Endodermal cell (in vitro differentiated cells): ENCODE measurements at regions not wholly inside any gene's neighbourhood (a gene's known extent, or its start where the extent isn't known, plus 50 kb on each side); places are given as distances from the start of the nearest gene placed in this dataset.

Experiments used
- DNase-seq: peaks from one replicate; pipeline ENCODE4 v3.0.0-alpha.2; 2017
- H3K27ac ChIP-seq: 2 replicates; pipeline ENCODE4 v1.5.1; 2013; ENCODE audit warnings: mild to moderate bottlenecking, low read depth, low read length, moderate library complexity
- H3K27me3 ChIP-seq: 2 replicates; pipeline ENCODE4 v1.6.1; 2013; ENCODE audit warnings: mild to moderate bottlenecking, low read length, moderate library complexity; ENCODE audit not compliant: insufficient read depth, control insufficient read depth, poor library complexity, severe bottlenecking
- H3K36me3 ChIP-seq: 2 replicates; pipeline ENCODE4 v1.7.0; 2013; ENCODE audit warnings: mild to moderate bottlenecking, low read length, moderate library complexity; ENCODE audit not compliant: control insufficient read depth, insufficient read depth
- H3K4me1 ChIP-seq: one replicate; pipeline ENCODE4 v1.7.0; 2013; ENCODE audit warnings: low read length; ENCODE audit not compliant: control insufficient read depth, insufficient read depth
- H3K4me3 ChIP-seq: 2 replicates; pipeline ENCODE4 v1.5.1; 2013; ENCODE audit warnings: mild to moderate bottlenecking, low read length, moderate library complexity
- H3K9ac ChIP-seq: 2 replicates; pipeline ENCODE4 v1.6.1; 2013; ENCODE audit warnings: mild to moderate bottlenecking, low read length, moderate library complexity; ENCODE audit not compliant: poor library complexity, severe bottlenecking; ENCODE audit errors: extremely low read depth
- H3K9me3 ChIP-seq: 2 replicates; pipeline ENCODE4 v1.6.1; 2013; ENCODE audit warnings: mild to moderate bottlenecking, low read length, moderate library complexity; ENCODE audit not compliant: control insufficient read depth
- H3K27ac Mint-ChIP-seq: 2 replicates; pipeline ENCODE4 v1.8.0; 2020; ENCODE audit warnings: mixed read lengths
- H3K27me3 Mint-ChIP-seq: 2 replicates; pipeline ENCODE4 v1.8.0; 2021; ENCODE audit warnings: mild to moderate bottlenecking, mixed read lengths; ENCODE audit not compliant: insufficient read depth
- H3K36me3 Mint-ChIP-seq: 2 replicates; pipeline ENCODE4 v1.8.0; 2020; ENCODE audit warnings: low read depth, mixed read lengths
- H3K4me1 Mint-ChIP-seq: 2 replicates; pipeline ENCODE4 v1.8.0; 2020; ENCODE audit warnings: mixed read lengths
- H3K4me3 Mint-ChIP-seq: 2 replicates; pipeline ENCODE4 v1.8.0; 2020; ENCODE audit warnings: mild to moderate bottlenecking, moderate library complexity, mixed read lengths
- H3K9me3 Mint-ChIP-seq: 2 replicates; pipeline ENCODE4 v1.8.0; 2020; ENCODE audit warnings: mild to moderate bottlenecking, mixed read lengths
- WGBS, 2 experiments: methylation state at CpG; one replicate each; pipeline versions ENCODE4 v1.1.5 to v1.1.7; 2013; ENCODE audit warnings: missing lambda C conversion rate in 2 of 2, mixed read lengths in 1 of 2; ENCODE audit not compliant: insufficient coverage in 1 of 2, insufficient read length in 1 of 2; 5-methylcytosine and 5-hydroxymethylcytosine counted together
- TF ChIP-seq, protein P1 (sequence below): fragments of 200-600 bp; sonication (generic); conservative IDR thresholded peaks from 2 replicates; pipeline ENCODE4 v1.5.0; 2021; ENCODE audit warnings: antibody characterized with exemption, mild to moderate bottlenecking

DNA sequence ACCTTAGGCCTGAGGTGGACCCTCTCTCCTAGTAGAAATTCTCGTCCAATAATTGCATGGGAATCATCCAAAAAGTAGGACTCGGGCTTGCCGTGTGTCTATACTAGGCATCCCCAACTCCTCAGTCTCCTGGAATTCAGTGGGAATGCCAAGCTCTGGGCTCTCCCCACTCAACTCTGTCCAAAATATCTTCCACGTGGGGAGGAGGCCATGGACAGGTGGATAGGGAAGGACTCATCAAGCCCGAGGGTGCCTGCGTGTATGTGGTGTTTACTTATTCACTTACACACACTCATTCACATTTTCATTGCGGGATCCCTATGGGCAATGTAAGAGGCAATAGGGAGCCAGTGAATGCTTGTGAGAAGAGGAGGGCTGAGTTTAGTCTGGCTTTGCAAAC is 383.3 kb downstream of the MN1 start:
- H3K9me3 ChIP-seq: no peaks in the 10 kb centered on the region
- H3K27ac ChIP-seq: no peak overlapping the region
- 75 to 83% methylated on average over 4 to 7 of the region's 7 CpGs for WGBS, 2 experiments
- Mint-ChIP-seq H3K4me3 (no peak overlapping the region), H3K4me1 (peaks cover 17% of the 10 kb centered on the region), H3K27ac (no peak overlapping the region), H3K36me3 (no peaks in the 10 kb centered on the region), H3K27me3 (peaks cover 12% of the 10 kb centered on the region), H3K9me3 (no peaks in the 10 kb centered on the region)
- no peak overlapping the region for H3K4me3 ChIP-seq
- TF ChIP-seq, protein P1, sequence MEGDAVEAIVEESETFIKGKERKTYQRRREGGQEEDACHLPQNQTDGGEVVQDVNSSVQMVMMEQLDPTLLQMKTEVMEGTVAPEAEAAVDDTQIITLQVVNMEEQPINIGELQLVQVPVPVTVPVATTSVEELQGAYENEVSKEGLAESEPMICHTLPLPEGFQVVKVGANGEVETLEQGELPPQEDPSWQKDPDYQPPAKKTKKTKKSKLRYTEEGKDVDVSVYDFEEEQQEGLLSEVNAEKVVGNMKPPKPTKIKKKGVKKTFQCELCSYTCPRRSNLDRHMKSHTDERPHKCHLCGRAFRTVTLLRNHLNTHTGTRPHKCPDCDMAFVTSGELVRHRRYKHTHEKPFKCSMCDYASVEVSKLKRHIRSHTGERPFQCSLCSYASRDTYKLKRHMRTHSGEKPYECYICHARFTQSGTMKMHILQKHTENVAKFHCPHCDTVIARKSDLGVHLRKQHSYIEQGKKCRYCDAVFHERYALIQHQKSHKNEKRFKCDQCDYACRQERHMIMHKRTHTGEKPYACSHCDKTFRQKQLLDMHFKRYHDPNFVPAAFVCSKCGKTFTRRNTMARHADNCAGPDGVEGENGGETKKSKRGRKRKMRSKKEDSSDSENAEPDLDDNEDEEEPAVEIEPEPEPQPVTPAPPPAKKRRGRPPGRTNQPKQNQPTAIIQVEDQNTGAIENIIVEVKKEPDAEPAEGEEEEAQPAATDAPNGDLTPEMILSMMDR: no peak
- H3K4me1 ChIP-seq: peaks cover 4% of the 10 kb centered on the region
- H3K9ac ChIP-seq: no peak overlapping the region
- DNase-seq: no peak
- no peaks in the 10 kb centered on the region for H3K27me3 ChIP-seq
- no peaks in the 10 kb centered on the region for H3K36me3 ChIP-seq

DNA sequence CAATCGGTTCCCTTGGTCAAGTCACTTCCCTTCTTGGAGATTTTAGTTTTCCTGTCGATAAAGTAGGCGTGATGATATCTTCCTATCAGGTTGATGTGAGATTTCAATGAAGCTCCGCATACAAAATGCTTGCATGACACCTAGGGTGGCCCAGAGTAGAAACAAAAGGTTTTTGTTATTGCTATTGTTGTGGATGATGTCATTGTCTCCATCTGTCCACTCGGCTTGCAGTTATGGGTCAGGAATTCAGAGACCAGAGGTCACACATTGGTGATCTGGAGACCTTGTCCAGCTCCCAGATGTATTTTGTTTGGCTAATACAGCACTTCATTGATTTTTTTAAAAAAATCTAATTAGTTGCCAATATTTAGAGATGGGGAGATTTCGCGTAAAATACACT is 382.1 kb downstream of the MN1 start:
- no peaks in the 10 kb centered on the region for H3K9me3 ChIP-seq
- Mint-ChIP-seq H3K4me3 (no peak overlapping the region), H3K9me3 (no peaks in the 10 kb centered on the region), H3K4me1 (peaks cover 17% of the 10 kb centered on the region), H3K27me3 (peaks cover 11% of the 10 kb centered on the region), H3K27ac (no peak overlapping the region), H3K36me3 (no peaks in the 10 kb centered on the region)
- peaks cover 4% of the 10 kb centered on the region for H3K4me1 ChIP-seq
- no peaks in the 10 kb centered on the region for H3K36me3 ChIP-seq
- H3K27ac ChIP-seq: no peak overlapping the region
- no peak overlapping the region for H3K9ac ChIP-seq
- no peak for DNase-seq
- TF ChIP-seq, protein P1: no peak
- H3K27me3 ChIP-seq: no peaks in the 10 kb centered on the region
- no peak overlapping the region for H3K4me3 ChIP-seq
- WGBS, 2 experiments: 80 to 88% methylated on average over 5 to 7 of the region's 7 CpGs

- Histone ChIP-seq H3K9ac (no peak overlapping the region), H3K27ac (no peak overlapping the region), H3K4me1 (peaks cover 4% of the 10 kb centered on the region), H3K9me3 (no peaks in the 10 kb centered on the region), H3K36me3 (no peaks in the 10 kb centered on the region), H3K27me3 (no peaks in the 10 kb centered on the region), H3K4me3 (no peak overlapping the region)
- TF ChIP-seq, protein P1: no peak
- WGBS, 2 experiments: 76 to 81% methylated on average over 6 of the region's 6 CpGs
- no peak for DNase-seq
- Mint-ChIP-seq H3K9me3 (no peaks in the 10 kb centered on the region), H3K27ac (no peak overlapping the region), H3K4me3 (no peak overlapping the region), H3K4me1 (peaks cover 17% of the 10 kb centered on the region), H3K36me3 (no peaks in the 10 kb centered on the region), H3K27me3 (peaks cover 16% of the 10 kb centered on the region)
These were observed 381.2 kb downstream of the MN1 start for GRCh38 chr22:27420195-27420816.
